ENCODE measurements at regions not wholly inside any gene's neighbourhood (a gene's known extent, or its start where the extent isn't known, plus 50 kb on each side); places are given as distances from the start of the nearest gene placed in this dataset.

GRCh38 chr10:53601260-53601875 is 828.8 kb upstream of the MBL2 start:
- no peak overlapping the region for H3K27ac ChIP-seq
- CTCF ChIA-PET, result interaction anchor here (0.5 to 0.9 kb wide), 8 partner anchors 96 to 821 kb away, joined by 3 read pairs; no protein-coding TSS in a partner anchor
- TF ChIP-seq CTCF (conservative IDR thresholded peaks at IDR 0.05; ENCODE audit: low read depth), result peak; percentile 85
- POLR2A ChIA-PET (ENCODE audit: low non-redundant PET), result no interaction called here
- peak; percentile 19 for DNase-seq (ENCODE audit: low spot score)

DNA sequence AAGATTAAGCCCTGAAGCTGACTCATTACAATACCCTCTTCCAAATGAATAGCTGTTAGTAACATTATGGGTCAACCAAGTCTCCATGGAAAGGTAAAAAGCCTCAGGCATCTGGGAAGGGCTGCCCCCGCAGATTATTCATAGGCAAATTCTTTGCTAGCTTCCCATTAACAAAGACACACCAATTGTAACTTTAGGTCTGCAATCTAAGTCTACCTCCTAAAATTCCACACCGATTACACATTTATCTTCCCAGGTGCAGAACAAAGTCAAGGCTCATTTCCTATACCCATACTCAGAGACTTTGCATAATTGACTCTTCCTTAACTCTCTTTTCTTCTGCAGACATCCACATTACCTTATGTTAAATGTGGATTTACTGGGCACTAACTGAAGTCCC is 826.3 kb upstream of the MBL2 start:
- POLR2A ChIA-PET (ENCODE audit: low non-redundant PET), result no interaction called here
- H3K27ac ChIP-seq, result no peak overlapping the region
- TF ChIP-seq CTCF (conservative IDR thresholded peaks at IDR 0.05; ENCODE audit: low read depth), result no peak
- peak; percentile 64 for DNase-seq (ENCODE audit: low spot score)
- CTCF ChIA-PET, result interaction anchor here (0.6 kb wide), 1 partner anchor 133 kb away, joined by 3 read pairs; no protein-coding TSS in a partner anchor

DNA sequence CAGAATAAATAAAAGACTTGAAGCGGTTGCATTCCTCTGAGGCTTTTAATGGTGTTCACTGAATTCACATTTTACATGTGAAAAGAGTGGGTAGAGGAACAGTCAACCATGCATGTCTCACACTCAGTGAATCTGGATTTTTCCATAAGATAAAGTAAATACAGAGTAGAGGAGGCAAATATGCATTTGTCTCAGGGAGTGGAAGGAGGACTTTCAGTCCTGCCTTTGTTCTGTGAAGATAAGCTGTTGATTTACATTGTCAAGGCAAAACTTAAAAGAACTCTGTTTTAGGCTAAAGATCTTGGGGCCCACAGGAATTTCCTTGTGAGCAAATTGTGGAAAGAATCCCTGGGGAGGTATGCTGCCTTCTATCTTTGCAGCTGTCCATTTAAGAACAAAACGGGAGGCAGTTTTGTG is 825.3 kb upstream of the MBL2 start:
- ChIA-PET CTCF (interaction anchor here (0.6 to 0.7 kb wide), 2 partner anchors 21 to 535 kb away, joined by 3 to 4 read pairs; no protein-coding TSS in a partner anchor), POLR2A (ENCODE audit: low non-redundant PET) (no interaction called here)
- H3K27ac ChIP-seq, result no peak overlapping the region
- no peak for DNase-seq (ENCODE audit: low spot score)
- no peak for TF ChIP-seq CTCF (conservative IDR thresholded peaks at IDR 0.05; ENCODE audit: low read depth)

GRCh38 chr10:53580465-53580864 is 807.9 kb upstream of the MBL2 start:
- no peak for TF ChIP-seq CTCF (conservative IDR thresholded peaks at IDR 0.05; ENCODE audit: low read depth)
- H3K27ac ChIP-seq, result no peak overlapping the region
- POLR2A ChIA-PET (ENCODE audit: low non-redundant PET), result no interaction called here
- no peak for DNase-seq (ENCODE audit: low spot score)
- CTCF ChIA-PET, result interaction anchor here (0.5 to 0.9 kb wide), 2 partner anchors 20 to 241 kb away, joined by 3 to 4 read pairs; no protein-coding TSS in a partner anchor

DNA sequence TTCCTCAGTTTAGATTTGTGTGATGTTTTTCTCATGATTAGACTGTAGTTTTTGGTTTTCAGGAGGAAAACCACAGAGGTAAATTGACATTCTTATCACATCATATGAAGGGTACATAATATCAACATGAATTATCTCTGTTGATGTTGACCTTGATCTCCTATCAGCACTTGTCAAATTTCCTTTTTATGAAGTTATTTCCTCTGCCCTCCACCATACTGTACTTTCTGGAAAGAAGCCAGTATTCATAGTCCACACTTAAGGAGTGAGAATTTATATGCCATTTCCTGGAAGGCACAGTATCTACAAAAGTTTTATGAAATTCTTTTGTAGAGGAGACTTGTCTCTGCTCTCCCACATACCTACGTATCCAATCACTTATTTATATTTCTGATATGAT is 807.2 kb upstream of the MBL2 start:
- no peak for TF ChIP-seq CTCF (conservative IDR thresholded peaks at IDR 0.05; ENCODE audit: low read depth)
- no peak overlapping the region for H3K27ac ChIP-seq
- CTCF ChIA-PET, result no interaction called here
- DNase-seq (ENCODE audit: low spot score), result no peak
- POLR2A ChIA-PET (ENCODE audit: low non-redundant PET), result no interaction called here

- POLR2A ChIA-PET (ENCODE audit: low non-redundant PET), result no interaction called here
- no peak for DNase-seq (ENCODE audit: low spot score)
- H3K27ac ChIP-seq, result no peak overlapping the region
- CTCF ChIA-PET, result no interaction called here
- no peak for TF ChIP-seq CTCF (conservative IDR thresholded peaks at IDR 0.05; ENCODE audit: low read depth)
Observed at GRCh38 chr10:53574024-53574423, 801.4 kb upstream of the MBL2 start.
